ENCODE measurements at regions not wholly inside any gene's neighbourhood (a gene's known extent, or its start where the extent isn't known, plus 50 kb on each side); places are given as distances from the start of the nearest gene placed in this dataset.

GRCh38 chr5:77948476-77948875, 172.3 kb upstream of the TBCA start:
- in situ Hi-C loops (cut with MboI) (no loop called here), intact Hi-C loops (cut with micrococcal nuclease) (no loop called here)
- H3K27me3 ChIP-seq (ENCODE audit: control insufficient read depth in 2 of 2, insufficient read depth in 2 of 2, low read length in 2 of 2), result peaks cover 16 to 17% of the 10 kb centered on the region in 2 experiments
- no peak for DNase-seq (ENCODE audit: extremely low read depth in 1 of 4, low spot score in 3 of 4)
- TF ChIP-seq RCOR1 (IDR thresholded peaks at IDR 0.05; ENCODE audit: borderline replicate concordance in 1 of 2, low read depth in 2 of 2, low read length in 2 of 2), result no peak
- peak; percentile 88 for TF ChIP-seq ZNF239 (CRISPR knock-in tag; IDR thresholded peaks at IDR 0.05)
- H4K20me1 ChIP-seq (replicated peaks; ENCODE audit: control insufficient read depth, insufficient read depth, low read length), result no peaks in the 10 kb centered on the region
- FAIRE-seq, result no peak
- H3K9me1 ChIP-seq (ENCODE audit: control insufficient read depth, insufficient read depth, low read length), result no peaks in the 10 kb centered on the region
- no peak overlapping the region for H3K9ac ChIP-seq (ENCODE audit: insufficient read depth in 1 of 2, low read depth in 2 of 2, low read length in 2 of 2)
- no peak for ATAC-seq
- no peaks in the 10 kb centered on the region for H3K79me2 ChIP-seq (ENCODE audit: control insufficient read depth, insufficient read depth, low read length)
- H2AFZ ChIP-seq (ENCODE audit: low read depth, low read length), result no peak overlapping the region
- 4% methylated on average over 1 of the region's 1 CpG for WGBS (ENCODE audit: insufficient coverage, low coverage, missing lambda C conversion rate)
- no peaks in the 10 kb centered on the region for H3K9me3 ChIP-seq (replicated peaks; ENCODE audit: control insufficient read depth, insufficient read depth, low read depth, low read length)
- no peaks in the 10 kb centered on the region for H3K4me1 ChIP-seq (replicated peaks in 1 of 2; ENCODE audit: control insufficient read depth in 2 of 2, insufficient read depth in 2 of 2, low read length in 2 of 2)
- no peaks in the 10 kb centered on the region for H3K36me3 ChIP-seq (ENCODE audit: control insufficient read depth, insufficient read depth, low read length)
- no peak overlapping the region for H3K4me2 ChIP-seq (ENCODE audit: insufficient read depth, low read length)
- no peak overlapping the region for H3K4me3 ChIP-seq
- BruUV-seq (replicated peaks), result no TSS peak
- ChIA-PET POLR2A (interaction anchor here (0.8 kb wide), 1 partner anchor 10 kb away, joined by 3 read pairs; no protein-coding TSS in a partner anchor), CTCF (ENCODE audit: low intra/inter-chr PET ratio) (no interaction called here)
- H3K27ac ChIP-seq (ENCODE audit: extremely low read depth, low read depth, low read length), result no peak overlapping the region

GRCh38 chr5:77947041-77947428, 170.9 kb upstream of the TBCA start:
- Histone ChIP-seq H3K4me3 (no peak overlapping the region), H4K20me1 (replicated peaks; ENCODE audit: control insufficient read depth, insufficient read depth, low read length) (no peaks in the 10 kb centered on the region), H2AFZ (ENCODE audit: low read depth, low read length) (no peak overlapping the region), H3K9ac (ENCODE audit: insufficient read depth in 1 of 2, low read depth in 2 of 2, low read length in 2 of 2) (no peak overlapping the region), H3K27me3 (ENCODE audit: control insufficient read depth in 2 of 2, insufficient read depth in 2 of 2, low read length in 2 of 2) (peaks cover 17 to 19% of the 10 kb centered on the region in 2 experiments), H3K9me3 (replicated peaks; ENCODE audit: control insufficient read depth, insufficient read depth, low read depth, low read length) (no peaks in the 10 kb centered on the region), H3K4me1 (replicated peaks in 1 of 2; ENCODE audit: control insufficient read depth in 2 of 2, insufficient read depth in 2 of 2, low read length in 2 of 2) (no peaks in the 10 kb centered on the region), H3K9me1 (ENCODE audit: control insufficient read depth, insufficient read depth, low read length) (no peaks in the 10 kb centered on the region), H3K4me2 (ENCODE audit: insufficient read depth, low read length) (no peak overlapping the region), H3K79me2 (ENCODE audit: control insufficient read depth, insufficient read depth, low read length) (no peaks in the 10 kb centered on the region), H3K36me3 (ENCODE audit: control insufficient read depth, insufficient read depth, low read length) (no peaks in the 10 kb centered on the region), H3K27ac (ENCODE audit: extremely low read depth, low read depth, low read length) (no peak overlapping the region)
- WGBS (ENCODE audit: insufficient coverage, low coverage, missing lambda C conversion rate), result 0% methylated on average over 7 of the region's 7 CpGs
- BruUV-seq (replicated peaks), result no TSS peak
- POLR2A ChIA-PET, result interaction anchor here (0.6 kb wide), 1 partner anchor 455 kb away, joined by 3 read pairs; the partner anchor contains the start of gene WDR41
- ATAC-seq, result no peak
- no peak for FAIRE-seq
- in situ Hi-C loops (cut with MboI) (no loop called here), intact Hi-C loops (cut with micrococcal nuclease) (no loop called here)
- CTCF ChIA-PET (ENCODE audit: low intra/inter-chr PET ratio), result no interaction called here
- TF ChIP-seq ZNF23 (CRISPR knock-in tag; IDR thresholded peaks at IDR 0.05), result no peak
- no peak for TF ChIP-seq ZBED1 (IDR thresholded peaks at IDR 0.05)
- no peak for TF ChIP-seq RFX7 (CRISPR knock-in tag; IDR thresholded peaks at IDR 0.05)
- TF ChIP-seq HEY1 (CRISPR knock-in tag; IDR thresholded peaks at IDR 0.05; ENCODE audit: borderline replicate concordance), result no peak
- no peak for TF ChIP-seq NFATC3 (IDR thresholded peaks at IDR 0.05)
- no peak for TF ChIP-seq ZNF274 (IDR thresholded peaks at IDR 0.05; ENCODE audit: borderline replicate concordance, low read depth, low read length)
- no peak for DNase-seq (ENCODE audit: extremely low read depth in 1 of 4, low spot score in 3 of 4)
